ENCODE measurements at regions not wholly inside any gene's neighbourhood (a gene's known extent, or its start where the extent isn't known, plus 50 kb on each side); places are given as distances from the start of the nearest gene placed in this dataset.

DNA sequence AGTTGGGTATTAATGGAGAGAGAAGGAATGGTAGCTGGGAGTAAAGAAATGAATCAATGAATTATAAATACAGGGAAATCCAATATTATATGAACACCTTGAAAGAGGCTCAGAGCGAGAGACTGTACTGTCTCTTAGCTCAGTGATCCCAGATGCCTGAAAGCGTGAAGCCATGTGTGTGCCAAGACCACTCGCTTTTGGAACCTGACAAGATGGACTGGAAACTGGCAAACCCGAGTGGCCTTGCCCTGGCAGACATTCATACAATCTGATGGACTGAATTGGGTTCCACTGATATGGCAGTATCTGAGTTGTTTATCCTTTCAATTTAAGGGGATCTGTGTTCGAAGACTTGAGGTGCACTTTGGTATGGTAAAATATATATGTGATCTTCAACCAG, 170.3 kb downstream of the ERCC6L2 start:
- Histone ChIP-seq H3K9me2 (ENCODE audit: insufficient read depth, low read length) (no peaks in the 10 kb centered on the region), H3K4me2 (ENCODE audit: low read length) (no peak overlapping the region), H4K20me1 (ENCODE audit: insufficient read depth, low read length) (no peaks in the 10 kb centered on the region), H3K27ac (ENCODE audit: low read depth, low read length, poor library complexity, severe bottlenecking) (no peak overlapping the region), H3K4me1 (ENCODE audit: insufficient read depth, low read length, poor library complexity, severe bottlenecking) (no peaks in the 10 kb centered on the region), H2AFZ (ENCODE audit: low read length) (no peak overlapping the region), H3K9me3 (ENCODE audit: low read length) (no peaks in the 10 kb centered on the region), H3K36me3 (ENCODE audit: insufficient read depth, low read length) (no peaks in the 10 kb centered on the region), H3K79me2 (ENCODE audit: insufficient read depth, low read depth, low read length) (no peaks in the 10 kb centered on the region), H3K4me3 (ENCODE audit: low read depth, low read length, poor library complexity, severe bottlenecking) (no peak overlapping the region)
- intact Hi-C loops (cut with micrococcal nuclease; ENCODE audit: unreplicated experiment): no loop called here
- TF ChIP-seq EZH2phosphoT487 (IDR thresholded peaks at IDR 0.05; ENCODE audit: borderline replicate concordance, low read depth, low read length) (no peak), CTCF (conservative IDR thresholded peaks at IDR 0.05; ENCODE audit: low read length) (no peak)
- BruUV-seq (replicated peaks): no TSS peak
- POLR2A ChIA-PET: no interaction called here
- no peak for DNase-seq (ENCODE audit: low spot score)
- CTCF ChIA-PET (ENCODE audit: unreplicated experiment): no interaction called here

- no peak for TF ChIP-seq EZH2phosphoT487 (IDR thresholded peaks at IDR 0.05; ENCODE audit: borderline replicate concordance, low read depth, low read length)
- no peak for TF ChIP-seq CTCF (conservative IDR thresholded peaks at IDR 0.05; ENCODE audit: low read length)
- DNase-seq (ENCODE audit: low spot score): no peak
- no peaks in the 10 kb centered on the region for H3K36me3 ChIP-seq (ENCODE audit: insufficient read depth, low read length)
- intact Hi-C loops (cut with micrococcal nuclease; ENCODE audit: unreplicated experiment): no loop called here
- ChIA-PET POLR2A (no interaction called here), CTCF (ENCODE audit: unreplicated experiment) (no interaction called here)
- H3K4me1 ChIP-seq (ENCODE audit: insufficient read depth, low read length, poor library complexity, severe bottlenecking): no peaks in the 10 kb centered on the region
- no peak overlapping the region for H3K27ac ChIP-seq (ENCODE audit: low read depth, low read length, poor library complexity, severe bottlenecking)
- no peak overlapping the region for H2AFZ ChIP-seq (ENCODE audit: low read length)
- H3K9me3 ChIP-seq (ENCODE audit: low read length): no peaks in the 10 kb centered on the region
- H3K9me2 ChIP-seq (ENCODE audit: insufficient read depth, low read length): no peaks in the 10 kb centered on the region
- no peak overlapping the region for H3K4me3 ChIP-seq (ENCODE audit: low read depth, low read length, poor library complexity, severe bottlenecking)
- H3K79me2 ChIP-seq (ENCODE audit: insufficient read depth, low read depth, low read length): no peaks in the 10 kb centered on the region
- H3K4me2 ChIP-seq (ENCODE audit: low read length): no peak overlapping the region
- H4K20me1 ChIP-seq (ENCODE audit: insufficient read depth, low read length): no peaks in the 10 kb centered on the region
- no TSS peak for BruUV-seq (replicated peaks)
These were observed 168.9 kb downstream of the ERCC6L2 start for GRCh38 chr9:96044401-96044800.

GRCh38 chr9:96040591-96041461, 165.3 kb downstream of the ERCC6L2 start:
- intact Hi-C loops (cut with micrococcal nuclease; ENCODE audit: unreplicated experiment): no loop called here
- no peak overlapping the region for H3K27ac ChIP-seq (ENCODE audit: low read depth, low read length, poor library complexity, severe bottlenecking)
- CTCF ChIA-PET (ENCODE audit: unreplicated experiment): no interaction called here
- H3K9me2 ChIP-seq (ENCODE audit: insufficient read depth, low read length): no peaks in the 10 kb centered on the region
- H3K4me1 ChIP-seq (ENCODE audit: insufficient read depth, low read length, poor library complexity, severe bottlenecking): no peaks in the 10 kb centered on the region
- no peaks in the 10 kb centered on the region for H3K36me3 ChIP-seq (ENCODE audit: insufficient read depth, low read length)
- H3K79me2 ChIP-seq (ENCODE audit: insufficient read depth, low read depth, low read length): no peaks in the 10 kb centered on the region
- no TSS peak for BruUV-seq (replicated peaks)
- H2AFZ ChIP-seq (ENCODE audit: low read length): no peak overlapping the region
- no peak for TF ChIP-seq EZH2phosphoT487 (IDR thresholded peaks at IDR 0.05; ENCODE audit: borderline replicate concordance, low read depth, low read length)
- TF ChIP-seq CTCF (conservative IDR thresholded peaks at IDR 0.05; ENCODE audit: low read length): no peak
- H3K9me3 ChIP-seq (ENCODE audit: low read length): no peaks in the 10 kb centered on the region
- POLR2A ChIA-PET: no interaction called here
- no peak overlapping the region for H3K4me2 ChIP-seq (ENCODE audit: low read length)
- no peak overlapping the region for H3K4me3 ChIP-seq (ENCODE audit: low read depth, low read length, poor library complexity, severe bottlenecking)
- H4K20me1 ChIP-seq (ENCODE audit: insufficient read depth, low read length): no peaks in the 10 kb centered on the region
- no peak for DNase-seq (ENCODE audit: low spot score)
